Gastrocnemius medialis (tissue), 4 donors: ENCODE measurements at regions not wholly inside any gene's neighbourhood (a gene's known extent, or its start where the extent isn't known, plus 50 kb on each side); places are given as distances from the start of the nearest gene placed in this dataset.

ENCODE experiments used
- ATAC-seq, 2 donors: fragments of 150-250 bp; one replicate each; pipeline ENCODE4 v1.9.1; 2016
- DNase-seq, 2 donors: peaks; one replicate each; pipeline ENCODE4 v3.0.0-alpha.2; 2019
- H3K27ac ChIP-seq, 4 donors: fragments of 200-600 bp; sonication (generic); 1 replicate in 1 of 4; 2 replicates in 3 of 4; pipeline ENCODE4 v1.5.1; 2016 to 2018; ENCODE audit warnings: mild to moderate bottlenecking in 2 of 4, moderate library complexity in 1 of 4
- H3K27me3 ChIP-seq, 3 donors: fragments of 200-600 bp; sonication (generic) in 2 of 3; 1 replicate in 1 of 3; 2 replicates in 2 of 3; pipeline versions ENCODE4 v1.5.1 to v1.6.0; 2016 to 2019; ENCODE audit warnings: mild to moderate bottlenecking in 1 of 3, moderate library complexity in 1 of 3
- H3K36me3 ChIP-seq, 2 donors: fragments of 200-600 bp; sonication (generic) in 1 of 2; one replicate each; pipeline ENCODE4 v1.5.1; 2017 to 2018
- H3K4me1 ChIP-seq, 2 donors: fragments of 200-600 bp; sonication (generic) in 1 of 2; one replicate each; pipeline ENCODE4 v1.5.1; 2016 to 2017; ENCODE audit warnings: mild to moderate bottlenecking in 2 of 2
- H3K4me3 ChIP-seq, 4 donors: fragments of 200-600 bp; sonication (generic) in 3 of 4; 1 replicate in 1 of 4; 2 replicates in 3 of 4; pipeline ENCODE4 v1.5.1; 2016 to 2019; ENCODE audit warnings: mild to moderate bottlenecking in 2 of 4
- H3K9me3 ChIP-seq, 3 donors: fragments of 200-600 bp; sonication (generic) in 2 of 3; 1 replicate in 1 of 3; 2 replicates in 2 of 3; pipeline ENCODE4 v1.5.1; 2016 to 2019
- POLR2A ChIP-seq, 2 donors: fragments of 450-650 bp; IDR thresholded peaks; one replicate each; pipeline ENCODE4 v1.6.1; 2017; ENCODE audit warnings: antibody characterized with exemption in 2 of 2, mild to moderate bottlenecking in 2 of 2, moderate library complexity in 2 of 2
- in situ Hi-C, 4 donors: fragments of 200-750 bp; cut with MboI; loops; one replicate each; pipeline versions ENCODE4 v1.15.0 to v1.8.0; 2017; ENCODE audit warnings: low sequenced_read_pairs in 4 of 4
- intact Hi-C: fragments of 100-400 bp; cut with DNase I; formaldehyde crosslinking; loops from one replicate; pipeline ENCODE4 v1.15.1; 2023; ENCODE audit warnings: low total_unique reads
- TF ChIP-seq, protein P1 (sequence below), 5 experiments: fragments of 450-650 bp in 3 of 5; fragments of 200-600 bp in 2 of 5; sonication (generic) in 2 of 5; IDR thresholded peaks in 4 of 5; conservative IDR thresholded peaks in 1 of 5; 1 replicate in 4 of 5; 2 replicates in 1 of 5; pipeline ENCODE4 v1.5.1; 2016 to 2019; ENCODE audit warnings: antibody characterized with exemption in 5 of 5, mild to moderate bottlenecking in 3 of 5, moderate library complexity in 3 of 5

DNA sequence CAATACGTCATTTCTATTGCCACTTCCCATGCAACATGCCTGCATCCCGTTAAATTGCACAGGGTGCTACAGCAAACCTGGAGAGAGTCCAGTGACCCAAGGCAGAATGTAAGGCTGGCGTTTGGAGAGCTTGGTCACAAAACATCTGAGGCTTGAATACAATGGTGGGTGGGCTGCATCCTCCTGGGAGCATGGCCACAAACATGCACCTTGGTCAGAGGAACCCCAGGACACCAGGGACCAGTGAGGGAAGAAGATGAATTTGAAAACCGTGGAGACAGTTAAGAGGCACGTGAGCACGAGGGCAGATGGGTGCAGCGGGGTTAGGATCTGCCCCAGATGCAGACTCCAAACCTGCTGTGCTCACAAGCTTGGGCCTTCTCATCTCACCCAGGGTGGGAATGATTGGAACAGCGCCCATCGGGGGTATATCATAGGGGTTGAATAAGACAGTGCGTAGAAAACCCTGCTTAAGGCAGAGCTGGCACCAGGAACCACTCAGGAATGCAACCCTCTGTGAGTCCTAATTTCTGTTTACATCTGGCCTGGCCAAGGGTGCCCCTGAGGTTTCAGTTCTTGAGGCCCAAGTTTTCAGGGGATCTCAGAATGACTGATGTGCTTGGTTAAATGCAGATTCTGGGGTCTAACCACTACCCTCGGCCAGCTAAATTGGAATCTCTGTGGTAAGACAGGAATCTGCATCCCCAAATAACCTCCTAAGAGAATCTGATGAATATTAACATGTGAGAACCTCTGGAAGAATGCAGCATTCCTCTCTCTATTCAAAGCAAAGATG lies 97.2 kb downstream of the ARL4C start:
- in situ Hi-C loops, result no loop called here
- DNase-seq (no peak), ATAC-seq (no peak)
- intact Hi-C loops, result no loop called here
- H3K9me3 ChIP-seq, result no peaks in the 10 kb centered on the region
- H3K36me3 ChIP-seq, result no peaks in the 10 kb centered on the region
- no peak overlapping the region for H3K27ac ChIP-seq
- TF ChIP-seq, protein P1, sequence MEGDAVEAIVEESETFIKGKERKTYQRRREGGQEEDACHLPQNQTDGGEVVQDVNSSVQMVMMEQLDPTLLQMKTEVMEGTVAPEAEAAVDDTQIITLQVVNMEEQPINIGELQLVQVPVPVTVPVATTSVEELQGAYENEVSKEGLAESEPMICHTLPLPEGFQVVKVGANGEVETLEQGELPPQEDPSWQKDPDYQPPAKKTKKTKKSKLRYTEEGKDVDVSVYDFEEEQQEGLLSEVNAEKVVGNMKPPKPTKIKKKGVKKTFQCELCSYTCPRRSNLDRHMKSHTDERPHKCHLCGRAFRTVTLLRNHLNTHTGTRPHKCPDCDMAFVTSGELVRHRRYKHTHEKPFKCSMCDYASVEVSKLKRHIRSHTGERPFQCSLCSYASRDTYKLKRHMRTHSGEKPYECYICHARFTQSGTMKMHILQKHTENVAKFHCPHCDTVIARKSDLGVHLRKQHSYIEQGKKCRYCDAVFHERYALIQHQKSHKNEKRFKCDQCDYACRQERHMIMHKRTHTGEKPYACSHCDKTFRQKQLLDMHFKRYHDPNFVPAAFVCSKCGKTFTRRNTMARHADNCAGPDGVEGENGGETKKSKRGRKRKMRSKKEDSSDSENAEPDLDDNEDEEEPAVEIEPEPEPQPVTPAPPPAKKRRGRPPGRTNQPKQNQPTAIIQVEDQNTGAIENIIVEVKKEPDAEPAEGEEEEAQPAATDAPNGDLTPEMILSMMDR (IDR thresholded peaks at IDR 0.05 in 4 of 5, conservative IDR thresholded peaks at IDR 0.05 in 1 of 5), result no peak
- TF ChIP-seq POLR2A (IDR thresholded peaks at IDR 0.05), result no peak
- H3K4me3 ChIP-seq, result no peak overlapping the region
- H3K27me3 ChIP-seq, result no peaks in the 10 kb centered on the region
- no peaks in the 10 kb centered on the region for H3K4me1 ChIP-seq

DNA sequence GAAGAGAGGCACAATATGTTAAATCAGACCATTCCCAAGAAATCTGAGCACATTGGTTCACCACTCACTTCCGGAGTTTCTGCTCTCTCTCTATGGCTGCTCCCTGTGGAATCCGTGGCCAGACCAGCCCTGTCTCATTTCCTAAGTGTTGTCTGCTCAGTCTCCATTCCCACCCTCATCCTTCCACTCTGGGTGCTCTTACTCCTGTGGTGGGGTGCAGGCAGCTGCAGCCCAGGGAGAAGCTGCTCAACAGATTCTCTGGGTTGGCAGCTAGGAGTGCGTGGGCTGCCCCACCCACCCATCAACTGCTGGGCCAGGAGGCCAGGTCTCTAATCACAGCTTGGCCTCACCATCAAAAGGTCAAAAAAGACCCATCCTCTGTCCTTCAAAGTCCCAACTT lies 98.3 kb downstream of the ARL4C start:
- no peak overlapping the region for H3K27ac ChIP-seq

DNA sequence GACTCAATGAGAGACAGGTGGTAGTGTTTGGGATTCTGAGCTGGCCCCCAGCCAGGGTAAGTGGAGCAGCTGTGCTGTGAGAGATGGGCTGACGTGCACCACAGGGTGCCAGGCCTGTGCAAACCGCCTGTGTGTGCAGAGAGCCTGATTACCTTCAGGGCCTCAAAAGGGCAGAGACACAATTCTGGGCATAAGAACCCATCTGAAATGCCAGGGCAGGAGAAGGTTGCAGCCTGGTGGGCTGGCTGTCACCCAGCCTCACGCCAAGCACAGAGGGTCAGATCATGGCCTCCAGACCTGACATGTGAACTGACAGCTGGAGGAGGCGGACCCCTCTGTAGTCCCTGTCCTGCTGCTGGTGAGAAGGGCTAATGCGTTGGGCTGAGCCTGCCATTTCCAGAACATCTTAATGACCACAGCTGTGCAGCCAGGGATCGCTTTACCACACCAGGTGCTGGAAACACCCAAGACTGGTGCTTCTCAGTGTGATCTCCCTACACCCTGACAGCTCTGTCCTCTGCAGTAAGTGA lies 100.9 kb downstream of the ARL4C start:
- intact Hi-C loops (no loop called here), in situ Hi-C loops (no loop called here)
- Histone ChIP-seq H3K27me3 (no peaks in the 10 kb centered on the region), H3K27ac (no peak overlapping the region), H3K9me3 (no peaks in the 10 kb centered on the region), H3K4me1 (no peaks in the 10 kb centered on the region), H3K4me3 (no peak overlapping the region), H3K36me3 (no peaks in the 10 kb centered on the region)
- TF ChIP-seq, protein P1 (IDR thresholded peaks at IDR 0.05 in 4 of 5, conservative IDR thresholded peaks at IDR 0.05 in 1 of 5), result no peak
- TF ChIP-seq POLR2A (IDR thresholded peaks at IDR 0.05), result no peak
- DNase-seq (peak in 1 of 2 donors; percentile 17), ATAC-seq (peak in 1 of 2 donors; percentile 60)

More for the DNA sequence above, 98.3 kb downstream of the ARL4C start:
- DNase-seq, result no peak
- TF ChIP-seq, protein P1 (IDR thresholded peaks at IDR 0.05 in 4 of 5, conservative IDR thresholded peaks at IDR 0.05 in 1 of 5), result no peak
- TF ChIP-seq POLR2A (IDR thresholded peaks at IDR 0.05), result no peak
- in situ Hi-C loops, result no loop called here
- ATAC-seq, result no peak
- Histone ChIP-seq H3K4me3 (no peak overlapping the region), H3K4me1 (no peaks in the 10 kb centered on the region), H3K27me3 (no peaks in the 10 kb centered on the region), H3K36me3 (no peaks in the 10 kb centered on the region), H3K9me3 (no peaks in the 10 kb centered on the region)
- intact Hi-C loops, result no loop called here

DNA sequence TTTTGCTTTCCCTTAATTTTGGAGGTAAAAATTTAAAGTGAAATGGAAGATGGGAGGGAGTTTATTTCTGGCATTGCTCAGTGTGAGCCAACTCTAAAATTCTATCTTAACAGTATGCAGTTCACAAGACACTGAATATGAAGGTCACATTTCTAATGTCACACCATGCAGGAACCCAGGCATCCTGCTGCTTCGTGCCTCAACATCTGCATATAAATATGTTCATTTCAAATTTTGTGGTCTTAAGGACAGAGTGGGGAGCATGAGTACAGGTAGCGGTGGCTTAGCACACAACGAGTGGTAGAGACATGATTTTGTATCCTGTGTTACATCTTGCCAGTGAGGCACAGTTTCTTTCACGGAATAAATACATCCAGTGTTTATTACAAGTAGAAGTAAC lies 102.4 kb downstream of the ARL4C start:
- no peak for ATAC-seq
- H3K27me3 ChIP-seq, result no peaks in the 10 kb centered on the region
- intact Hi-C loops (no loop called here), in situ Hi-C loops (no loop called here)
- no peaks in the 10 kb centered on the region for H3K36me3 ChIP-seq
- H3K4me3 ChIP-seq, result no peak overlapping the region
- TF ChIP-seq, protein P1 (IDR thresholded peaks at IDR 0.05 in 4 of 5, conservative IDR thresholded peaks at IDR 0.05 in 1 of 5), result no peak
- no peak for TF ChIP-seq POLR2A (IDR thresholded peaks at IDR 0.05)
- no peak overlapping the region for H3K27ac ChIP-seq
- no peaks in the 10 kb centered on the region for H3K4me1 ChIP-seq
- DNase-seq, result no peak
- H3K9me3 ChIP-seq, result no peaks in the 10 kb centered on the region
